K562 (cell line): ENCODE measurements at regions not wholly inside any gene's neighbourhood (a gene's known extent, or its start where the extent isn't known, plus 50 kb on each side); places are given as distances from the start of the nearest gene placed in this dataset.

ENCODE experiments used
- ATAC-seq: fragments of 200-7000 bp; cut with Tn5 transposase; 3 replicates; pipeline ENCODE4 v1.9.1; 2020; ENCODE audit warnings: moderate library complexity
- BruUV-seq: library from RNA; stranded (reverse); fragments of 400-500 nt; replicated peaks from 2 replicates; lab custom pipeline; 2021; lab: Mats Ljungman, UMichigan
- CTCF ChIA-PET: fragments of 300-600 bp; formaldehyde crosslinking; extraction: SDS; loops from one replicate; lab custom pipeline; 2021; ENCODE audit warnings: low intra/inter-chr PET ratio; lab: Yijun Ruan, JAX
- POLR2A ChIA-PET: fragments of 300-600, 350-650 bp; sonication (Branson Sonifier 250); formaldehyde crosslinking; extraction: SDS; loops from one replicate; lab custom pipeline; 2021; ENCODE audit warnings: antibody characterized with exemption, inconsistent platforms; lab: Yijun Ruan, JAX
- DNase-seq, 4 experiments: peaks; one replicate each; pipeline versions ENCODE4 v3.0.0 to v3.0.0-alpha.2; 2011 to 2018; ENCODE audit warnings: low spot score in 3 of 4, mixed read lengths in 3 of 4; ENCODE audit errors: extremely low read depth in 1 of 4
- FAIRE-seq: peaks from 2 replicates; lab custom pipeline; 2011; peaks lifted over from hg19 to GRCh38; lab: Jason Lieb, UNC
- H2AFZ ChIP-seq: 2 replicates; pipeline ENCODE4 v1.6.0; 2011; ENCODE audit warnings: low read depth, low read length, control low read depth, inconsistent platforms
- H3K27ac ChIP-seq: fragments of 200-600 bp; 3 replicates; pipeline ENCODE4 v1.8.0; 2011; ENCODE audit warnings: low read depth, mild to moderate bottlenecking, control low read depth, inconsistent platforms, low read length, moderate library complexity, mixed read lengths; ENCODE audit errors: extremely low read depth
- H3K27me3 ChIP-seq, 2 experiments: fragments of 300-600 bp in 1 of 2; 2 replicates in 1 of 2; 3 replicates in 1 of 2; pipeline versions ENCODE4 v1.6.0 to v1.8.0; 2011; ENCODE audit warnings: inconsistent platforms in 2 of 2, low read length in 2 of 2, mild to moderate bottlenecking in 1 of 2, mixed read lengths in 1 of 2, moderate library complexity in 1 of 2; ENCODE audit not compliant: control insufficient read depth in 2 of 2, insufficient read depth in 2 of 2
- H3K36me3 ChIP-seq: fragments of 300-600 bp; 3 replicates; pipeline ENCODE4 v1.8.0; 2011; ENCODE audit warnings: mild to moderate bottlenecking, low read length, inconsistent platforms; ENCODE audit not compliant: control insufficient read depth, insufficient read depth
- H3K4me1 ChIP-seq, 2 experiments: fragments of 200-600 bp in 1 of 2; replicated peaks in 1 of 2; 2 replicates in 1 of 2; 3 replicates in 1 of 2; pipeline versions ENCODE4 v1.5.1 to v1.8.0; 2011; ENCODE audit warnings: inconsistent platforms in 2 of 2, low read length in 2 of 2, mild to moderate bottlenecking in 1 of 2, mixed read lengths in 1 of 2, moderate library complexity in 1 of 2; ENCODE audit not compliant: control insufficient read depth in 2 of 2, insufficient read depth in 2 of 2
- H3K4me2 ChIP-seq: 2 replicates; pipeline ENCODE4 v1.6.1; 2011; ENCODE audit warnings: low read length, control low read depth, inconsistent platforms, mixed read lengths; ENCODE audit not compliant: insufficient read depth
- H3K4me3 ChIP-seq: fragments of 200-600 bp; sonication (generic), shearing (Covaris generic); 2 replicates; pipeline ENCODE4 v1.5.1; 2016; ENCODE audit warnings: control low read depth, inconsistent platforms
- H3K79me2 ChIP-seq: fragments of 200-600 bp; 3 replicates; pipeline ENCODE4 v1.8.0; 2011; ENCODE audit warnings: low read length, inconsistent platforms; ENCODE audit not compliant: control insufficient read depth, insufficient read depth
- H3K9ac ChIP-seq, 2 experiments: 2 replicates each; pipeline versions ENCODE4 v1.6.0 to v1.6.1; 2011; ENCODE audit warnings: low read depth in 2 of 2, low read length in 2 of 2, control low read depth in 1 of 2, inconsistent platforms in 1 of 2, mild to moderate bottlenecking in 1 of 2, mixed read lengths in 1 of 2; ENCODE audit not compliant: insufficient read depth in 1 of 2
- H3K9me1 ChIP-seq: one replicate; pipeline ENCODE4 v1.6.0; 2011; ENCODE audit warnings: inconsistent platforms, mild to moderate bottlenecking, low read length, moderate library complexity; ENCODE audit not compliant: control insufficient read depth, insufficient read depth
- H3K9me3 ChIP-seq: replicated peaks from 2 replicates; pipeline ENCODE4 v1.5.1; 2011; ENCODE audit warnings: low read depth, low read length, inconsistent platforms; ENCODE audit not compliant: control insufficient read depth, insufficient read depth
- H4K20me1 ChIP-seq: replicated peaks from 2 replicates; pipeline ENCODE4 v1.6.1; 2011; ENCODE audit warnings: low read length, inconsistent platforms, mixed read lengths; ENCODE audit not compliant: control insufficient read depth, insufficient read depth
- CXXC5 ChIP-seq: fragments of 250-450 bp; sonication (Bioruptor Pico); IDR thresholded peaks from 2 replicates; pipeline ENCODE4 v1.8.0; 2022; ENCODE audit warnings: inconsistent platforms, mild to moderate bottlenecking, moderate library complexity
- MECOM ChIP-seq: fragments of 250-450 bp; sonication (Bioruptor Pico); IDR thresholded peaks from 2 replicates; pipeline ENCODE4 v1.8.0; 2022; ENCODE audit warnings: inconsistent platforms
- TAL1 ChIP-seq: fragments of 450-650 bp; IDR thresholded peaks from 2 replicates; pipeline ENCODE4 v1.6.1; 2016; ENCODE audit warnings: mild to moderate bottlenecking
- ZNF24 ChIP-seq: fragments of 450-650 bp; IDR thresholded peaks from 2 replicates; pipeline ENCODE4 v1.6.1; 2016
- WGBS: fragments of 100-300 bp; shearing (Covaris generic); methylation state at CpG from one replicate; pipeline ENCODE4 v1.1.6; 2016; ENCODE audit warnings: low coverage, mixed read lengths; ENCODE audit not compliant: insufficient coverage; ENCODE audit errors: missing lambda C conversion rate; 5-methylcytosine and 5-hydroxymethylcytosine counted together
- in situ Hi-C: fragments of 300-500 bp; cut with MboI; formaldehyde crosslinking; loops from 4 replicates; pipeline ENCODE4 v1.15.0; 2018; ENCODE audit warnings: inconsistent platforms, mixed read lengths
- intact Hi-C: fragments of 100-400 bp; cut with micrococcal nuclease; formaldehyde crosslinking; loops from 2 replicates; pipeline ENCODE4 v1.14.2; 2022

- 33% methylated on average over 1 of the region's 1 CpG for WGBS
- CTCF ChIA-PET = no interaction called here
Observed at GRCh38 chr13:66021846-66022245, 1208.3 kb downstream of the PCDH9 start.

GRCh38 chr13:66014771-66015170 lies 1215.4 kb downstream of the PCDH9 start:
- no peaks in the 10 kb centered on the region for H3K4me1 ChIP-seq
- H3K27ac ChIP-seq = no peak overlapping the region
- H3K27me3 ChIP-seq = no peaks in the 10 kb centered on the region
- H3K9me3 ChIP-seq = no peaks in the 10 kb centered on the region
- in situ Hi-C loops = no loop called here
- H2AFZ ChIP-seq = no peak overlapping the region
- H3K4me2 ChIP-seq = no peak overlapping the region
- no peaks in the 10 kb centered on the region for H3K36me3 ChIP-seq
- H3K79me2 ChIP-seq = peaks cover 25% of the 10 kb centered on the region
- ChIA-PET CTCF (no interaction called here), POLR2A (no interaction called here)
- H3K9me1 ChIP-seq = no peaks in the 10 kb centered on the region
- 0% methylated on average over 1 of the region's 1 CpG for WGBS
- BruUV-seq = no TSS peak
- no peaks in the 10 kb centered on the region for H4K20me1 ChIP-seq
- ATAC-seq = no peak
- no peak overlapping the region for H3K9ac ChIP-seq
- no peak overlapping the region for H3K4me3 ChIP-seq
- TF ChIP-seq MECOM (CRISPR knock-in tag) (no peak), TAL1 (no peak), CXXC5 (no peak)
- DNase-seq = no peak
- intact Hi-C loops = no loop called here
- FAIRE-seq = no peak

More at GRCh38 chr13:66021846-66022245, 1208.3 kb downstream of the PCDH9 start:
- Histone ChIP-seq H4K20me1 (no peaks in the 10 kb centered on the region), H3K9me3 (no peaks in the 10 kb centered on the region), H3K4me2 (no peak overlapping the region), H3K9ac (no peak overlapping the region), H3K36me3 (no peaks in the 10 kb centered on the region), H3K4me1 (no peaks in the 10 kb centered on the region), H3K4me3 (no peak overlapping the region), H2AFZ (no peak overlapping the region), H3K9me1 (no peaks in the 10 kb centered on the region), H3K27me3 (no peaks in the 10 kb centered on the region), H3K27ac (no peak overlapping the region), H3K79me2 (no peaks in the 10 kb centered on the region)
- ATAC-seq (no peak), FAIRE-seq (no peak), DNase-seq (no peak)
- in situ Hi-C loops = no loop called here
- BruUV-seq = no TSS peak
- intact Hi-C loops = no loop called here
- no peak for TF ChIP-seq ZNF24
- POLR2A ChIA-PET = interaction anchor here (0.6 kb wide), 1 partner anchor 78 kb away, joined by 7 read pairs; no protein-coding TSS in a partner anchor
